Stimulated activated CD4-positive, alpha-beta T cell treated with anti-CD3 and anti-CD28 coated beads, Interleukin-1b, Interleukin-23, amount 100 ng/mL, for 1 hour (primary cell): ENCODE measurements at regions not wholly inside any gene's neighbourhood (a gene's known extent, or its start where the extent isn't known, plus 50 kb on each side); places are given as distances from the start of the nearest gene placed in this dataset.

Experiments
- DNase-seq, 2 donors: peaks; one replicate each; pipeline ENCODE4 v3.0.0-alpha.2; 2020; ENCODE audit warnings: low read depth in 2 of 2

GRCh38 chr10:10878963-10879362, 138.7 kb upstream of the CELF2 start:
- DNase-seq = no peak

DNA sequence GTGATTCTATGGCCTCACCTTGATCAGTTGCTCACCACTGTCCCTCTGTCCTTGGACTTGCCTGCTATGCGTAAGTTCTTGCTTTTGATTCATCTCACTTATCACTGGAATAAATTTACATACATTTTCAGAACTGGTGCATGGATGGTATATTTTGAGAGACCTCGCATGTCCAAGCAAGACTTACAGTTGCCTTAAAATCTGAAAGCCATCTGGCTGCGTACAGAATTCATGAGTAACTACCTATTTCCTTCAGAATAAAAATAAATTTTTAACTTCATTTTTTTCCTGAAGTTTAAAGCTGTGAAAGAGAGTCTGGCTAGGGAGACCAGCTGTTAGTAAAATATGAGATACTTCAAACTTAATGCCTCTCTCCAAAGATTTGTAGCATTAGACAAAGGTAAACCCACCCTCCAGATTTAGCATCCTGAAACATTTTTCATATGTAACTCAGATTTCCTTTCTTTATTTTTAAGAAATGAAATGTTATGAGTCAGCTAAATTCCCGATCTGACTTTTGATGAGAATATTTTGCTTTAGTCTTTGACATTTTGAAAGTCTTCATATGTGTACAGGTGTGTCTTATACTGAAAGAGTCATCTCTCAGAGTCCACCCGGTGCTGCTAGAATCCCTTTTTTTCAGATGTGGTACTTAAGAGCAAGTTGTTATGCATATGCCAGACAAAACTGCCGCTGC, 136.4 kb upstream of the CELF2 start:
- no peak for DNase-seq

- no peak for DNase-seq
Measured at GRCh38 chr10:10883737-10884136, 133.9 kb upstream of the CELF2 start.

DNA sequence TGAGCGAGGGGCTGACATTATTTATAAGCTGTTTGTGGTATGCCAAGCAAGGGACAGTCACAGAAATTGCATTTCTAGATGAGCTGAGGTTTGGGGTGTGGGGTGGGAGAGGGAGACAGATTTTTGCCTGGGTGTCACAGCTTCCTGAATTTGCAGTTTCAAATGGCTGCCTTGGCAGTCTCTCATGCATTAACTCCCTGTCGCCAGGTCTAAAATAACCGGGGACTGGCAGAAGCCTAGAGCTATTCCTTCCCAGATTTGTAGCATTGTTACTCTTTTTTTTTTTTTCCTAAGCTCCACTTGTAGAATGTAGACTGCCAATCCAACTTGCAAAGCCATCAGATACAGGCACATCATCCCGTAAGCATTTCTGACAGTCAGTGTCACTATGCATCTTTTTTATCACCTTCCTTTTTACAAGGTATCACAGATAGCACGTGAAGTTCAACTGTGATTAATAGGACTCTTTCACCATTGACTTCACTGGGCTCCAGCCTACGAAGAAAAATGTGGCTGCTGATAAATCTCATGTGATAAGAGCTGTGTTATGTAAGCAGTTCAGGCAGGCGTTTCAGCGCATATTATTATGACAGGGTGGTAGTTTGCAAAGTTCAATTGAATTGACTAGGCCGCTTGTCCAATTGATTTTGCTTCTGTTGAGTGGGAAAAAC, 130.7 kb upstream of the CELF2 start:
- DNase-seq = no peak

DNA sequence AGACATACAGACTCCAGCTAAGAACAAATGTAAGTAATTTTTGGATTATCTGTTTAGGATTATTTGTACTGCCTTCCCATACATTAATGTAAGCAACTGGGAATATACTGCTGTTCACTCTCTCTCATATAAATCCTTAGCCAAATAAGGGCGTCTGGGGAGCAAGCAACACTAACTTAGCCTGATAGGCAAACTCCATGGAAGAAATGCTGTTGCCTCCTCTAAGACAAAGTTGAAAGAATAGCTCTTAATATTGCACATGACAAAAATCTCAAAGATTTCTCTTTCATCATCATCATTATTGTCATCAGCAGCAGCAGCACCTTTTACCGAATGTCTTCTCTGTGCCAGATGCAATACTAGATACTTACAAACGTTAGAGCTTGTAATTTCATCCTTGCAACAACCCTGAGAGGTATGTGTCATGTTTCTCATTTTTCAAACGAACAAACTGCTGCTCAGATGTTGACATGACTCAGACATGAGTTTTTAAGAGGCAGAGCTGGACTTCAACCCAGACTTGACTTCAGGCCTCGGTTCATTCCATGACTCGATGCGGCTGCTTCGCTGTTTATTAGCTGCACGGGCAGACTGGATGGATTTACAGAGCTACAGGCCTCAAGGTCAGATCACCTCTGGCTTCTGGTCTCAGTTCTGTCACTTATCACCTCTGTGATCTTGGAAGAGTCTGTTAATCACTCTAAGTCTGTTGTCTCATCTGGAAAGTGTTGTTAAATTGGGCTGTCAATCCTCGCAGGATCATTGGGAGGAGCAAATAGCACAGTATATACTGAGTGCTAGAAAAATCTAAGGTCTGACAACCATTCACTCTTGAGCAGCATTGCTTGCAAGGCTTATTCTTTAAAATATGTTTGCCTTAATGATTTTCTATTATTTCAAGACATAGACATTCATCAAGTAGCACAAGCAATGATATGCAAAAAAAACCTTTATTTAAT, 126.3 kb upstream of the CELF2 start:
- no peak for DNase-seq

DNA sequence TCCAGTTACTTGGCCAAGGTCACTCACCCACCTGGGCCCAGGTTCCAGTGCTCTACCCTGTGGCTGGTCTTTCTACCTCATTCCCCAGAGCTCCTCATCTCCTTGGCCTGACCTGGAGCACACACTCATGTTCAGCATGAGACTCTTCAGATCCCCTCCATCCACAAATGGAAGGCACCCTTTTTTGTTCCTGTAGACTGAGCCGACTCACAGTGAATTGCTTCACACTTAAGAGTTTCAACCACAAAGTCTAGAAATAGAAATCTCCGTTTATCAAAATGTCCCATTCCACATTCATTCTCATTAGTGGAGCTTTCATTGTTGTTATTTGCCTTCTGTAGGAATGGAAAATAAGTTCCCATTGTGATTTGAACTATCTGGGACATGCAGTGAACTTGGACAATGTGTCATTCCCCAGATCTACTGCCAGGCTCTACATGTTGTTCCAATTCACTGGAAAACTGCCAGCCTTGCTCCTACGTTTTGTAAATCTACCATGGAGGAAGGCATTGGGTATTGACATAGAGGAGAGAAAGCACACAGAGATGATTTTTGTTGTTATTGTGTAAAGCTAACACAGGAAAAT, 125.3 kb upstream of the CELF2 start:
- DNase-seq = no peak

DNA sequence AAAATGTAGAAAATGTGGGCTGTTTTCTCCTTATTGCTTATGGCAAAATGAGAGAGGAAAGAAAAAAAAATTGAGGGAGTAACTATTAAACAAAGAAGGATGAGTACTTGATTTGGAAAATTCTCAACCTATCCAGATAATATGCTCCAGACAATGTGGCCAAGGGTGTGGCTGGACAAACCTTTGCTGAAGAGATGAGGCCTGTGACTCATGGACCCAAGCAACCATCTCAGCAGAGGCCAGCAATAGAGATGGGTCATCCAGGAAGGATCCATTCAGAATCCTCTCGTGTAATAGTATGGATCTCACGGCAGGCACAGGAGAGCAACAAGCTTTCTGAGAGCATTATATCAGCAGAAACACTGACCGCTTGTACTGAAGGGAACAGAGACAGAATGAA, 120.3 kb upstream of the CELF2 start:
- no peak for DNase-seq

GRCh38 chr10:10901906-10902305, 115.8 kb upstream of the CELF2 start:
- DNase-seq = no peak

DNA sequence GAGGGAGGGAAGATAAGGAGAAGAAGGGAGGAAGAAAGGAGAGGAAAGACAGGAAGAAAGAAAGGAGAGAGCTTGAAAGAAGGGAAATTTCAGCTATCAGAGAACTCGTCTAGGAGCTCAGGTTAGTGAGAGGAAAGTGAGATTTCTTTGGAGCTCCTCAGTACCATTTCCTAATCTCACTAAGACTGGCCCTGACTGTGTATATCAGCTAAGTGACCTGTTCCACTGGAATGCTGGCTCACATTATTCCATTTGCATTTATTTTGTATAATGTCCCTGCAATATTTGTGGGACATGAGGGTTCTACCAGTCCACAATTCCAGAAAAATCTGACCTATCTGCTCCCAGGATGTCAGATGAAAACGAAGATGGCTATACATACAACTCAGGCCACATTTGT, 114.7 kb upstream of the CELF2 start:
- DNase-seq = no peak

- no peak for DNase-seq
Measured at GRCh38 chr10:10903620-10904019, 114.1 kb upstream of the CELF2 start.

DNA sequence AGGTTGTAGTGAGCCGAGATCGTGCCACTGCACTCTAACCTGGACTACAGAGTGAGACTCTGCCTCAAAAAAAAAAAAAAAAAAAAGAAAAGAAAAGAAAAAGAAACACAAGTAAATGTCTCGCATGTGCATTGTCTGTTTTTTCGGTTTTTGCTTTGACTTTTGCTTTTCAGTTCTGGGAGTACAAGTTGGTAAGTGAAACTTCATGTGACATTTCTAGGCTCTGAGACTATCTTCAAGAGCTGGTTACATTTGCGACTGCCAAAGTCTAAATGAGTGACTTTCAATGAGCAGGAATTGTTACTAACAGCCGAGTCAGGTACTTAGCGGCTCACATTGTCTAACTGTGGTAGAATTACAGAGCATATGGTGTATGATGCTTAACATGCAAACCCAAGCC, 107.0 kb upstream of the CELF2 start:
- no peak for DNase-seq

DNA sequence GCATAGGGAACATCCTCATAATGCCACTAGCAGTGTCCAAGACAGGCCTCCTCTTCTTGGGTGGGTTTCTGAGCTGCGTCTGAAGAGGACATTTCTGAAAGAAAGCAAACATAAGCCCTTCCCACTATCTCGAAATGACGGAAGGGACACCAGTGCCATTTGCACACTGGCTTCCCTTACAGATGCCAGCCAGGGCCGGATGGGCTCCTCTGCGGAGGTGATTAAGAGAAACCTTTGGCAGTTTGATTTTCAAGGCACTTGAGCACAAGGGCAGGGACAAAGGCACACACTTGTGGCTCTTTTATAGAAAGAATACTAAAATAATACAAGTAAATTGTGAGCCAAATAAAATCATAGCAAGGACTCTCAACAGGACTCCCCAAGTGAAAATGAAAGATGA, 106.6 kb upstream of the CELF2 start:
- no peak for DNase-seq

- no peak for DNase-seq
Measured at GRCh38 chr10:10911471-10911921, 106.2 kb upstream of the CELF2 start.

- DNase-seq = no peak
Measured at GRCh38 chr10:10914144-10914543, 103.5 kb upstream of the CELF2 start.

DNA sequence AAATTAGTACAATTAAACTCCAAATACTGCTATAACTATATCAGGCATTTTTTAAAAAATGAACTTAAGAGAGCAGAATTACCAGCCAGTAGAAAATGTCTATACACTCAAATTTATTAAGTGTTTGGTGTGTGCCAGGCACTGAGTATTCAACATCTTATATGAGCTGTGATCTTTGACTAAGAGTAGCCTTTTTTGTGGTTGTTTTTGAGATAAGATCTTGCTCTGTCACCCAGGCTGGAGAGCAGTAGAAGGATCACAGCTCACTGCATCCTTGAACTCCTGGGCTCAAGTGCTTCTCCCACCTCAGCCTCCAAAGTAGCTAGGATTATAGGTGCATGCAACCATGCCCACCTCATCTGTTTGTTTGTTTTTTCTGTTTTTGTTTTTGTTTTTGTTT, 102.5 kb upstream of the CELF2 start:
- no peak for DNase-seq

DNA sequence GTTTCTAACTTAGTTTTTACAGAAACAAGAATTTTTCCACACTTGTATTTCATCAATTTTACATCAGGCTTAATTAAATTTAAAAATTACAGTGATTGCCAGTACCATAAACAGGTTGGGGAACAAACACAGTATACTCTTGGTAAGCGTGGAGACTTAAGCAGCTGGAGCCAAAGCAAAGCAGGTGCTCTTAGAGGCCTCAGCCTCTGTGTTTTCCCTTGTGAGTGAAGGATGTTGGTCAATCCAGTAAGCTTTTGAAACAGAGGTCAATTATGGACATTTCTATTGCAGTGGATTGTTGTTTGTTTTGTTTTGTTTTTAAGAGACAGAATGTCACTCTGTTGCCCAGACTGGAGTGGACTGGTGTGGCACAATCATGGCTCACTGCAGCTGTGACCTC, 100.6 kb upstream of the CELF2 start:
- DNase-seq = no peak

DNA sequence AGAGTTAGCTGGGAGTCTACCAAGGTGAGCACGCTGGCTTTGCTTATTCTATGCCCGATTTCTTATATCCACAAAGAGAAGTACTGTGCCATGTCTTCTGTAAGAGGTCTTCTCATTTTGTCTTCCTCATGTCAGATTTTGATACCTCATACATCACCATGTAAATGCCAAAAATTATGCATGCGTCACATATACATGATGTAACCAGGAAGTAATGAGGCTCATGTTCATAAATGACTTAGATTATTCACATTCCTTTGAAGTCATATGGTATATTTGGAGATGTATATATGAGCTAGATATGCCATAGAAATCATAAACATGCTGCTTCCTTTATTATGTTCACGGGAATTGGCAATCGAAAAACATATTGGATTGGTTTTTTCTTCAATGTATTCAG, 97.7 kb upstream of the CELF2 start:
- no peak for DNase-seq

DNA sequence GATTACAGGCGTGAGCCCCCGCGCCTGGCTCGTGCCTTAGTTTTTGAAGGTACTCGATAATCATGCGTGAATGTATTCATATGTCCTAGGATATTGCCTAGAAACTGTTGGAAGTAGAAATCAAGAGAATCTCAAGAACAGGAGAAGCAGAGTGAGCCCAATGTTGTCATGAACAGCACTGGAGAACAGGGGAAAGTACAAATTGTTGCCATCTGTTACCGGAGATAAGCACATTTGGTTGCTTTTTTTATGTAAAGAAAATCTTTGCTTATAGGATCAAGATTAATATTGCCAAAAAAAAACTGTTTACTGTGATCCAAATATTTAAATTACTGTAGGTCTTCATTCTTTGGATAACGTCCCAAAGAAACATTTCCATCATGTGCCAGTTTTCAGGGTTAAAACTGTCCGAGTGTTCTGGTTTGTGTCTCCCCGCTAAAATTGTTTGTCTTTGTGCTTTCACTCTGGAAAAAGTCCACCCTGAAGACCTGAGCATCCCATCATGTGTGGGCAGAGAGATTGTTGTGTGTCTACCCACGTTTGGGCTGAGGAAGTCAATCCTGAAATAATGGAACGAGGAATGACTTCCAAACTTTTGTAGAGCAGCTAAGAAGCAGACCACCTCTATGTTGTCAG, 95.7 kb upstream of the CELF2 start:
- DNase-seq = no peak

GRCh38 chr10:10923029-10923651, 94.5 kb upstream of the CELF2 start:
- DNase-seq = no peak

GRCh38 chr10:10925667-10926066, 92.0 kb upstream of the CELF2 start:
- DNase-seq = no peak

DNA sequence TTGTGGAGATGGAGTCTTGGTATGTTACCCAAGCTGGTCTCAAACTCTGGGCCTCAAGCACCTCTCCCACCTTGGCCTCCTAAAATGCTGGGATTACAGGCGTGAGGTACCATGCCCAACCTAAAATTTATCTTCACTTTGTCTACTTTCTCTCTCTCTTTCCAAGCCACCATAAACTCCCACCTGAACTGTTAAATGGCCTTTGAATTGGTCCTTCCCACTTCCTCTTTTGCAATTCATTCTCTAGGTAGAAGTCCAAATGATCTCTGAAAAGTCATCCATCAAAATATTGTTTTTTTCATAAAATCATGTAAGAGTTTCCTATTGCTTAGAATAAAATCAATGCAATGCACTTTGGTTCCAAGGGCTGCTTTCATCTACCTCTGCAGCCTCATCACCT, 90.1 kb upstream of the CELF2 start:
- no peak for DNase-seq
